HG03460 (cell line): ENCODE measurements at regions not wholly inside any gene's neighbourhood (a gene's known extent, or its start where the extent isn't known, plus 50 kb on each side); places are given as distances from the start of the nearest gene placed in this dataset.

Experiments
- ATAC-seq: cut with Tn5 transposase; IDR thresholded peaks from one replicate; pipeline ENCODE4 v1.9.1; 2021; ENCODE audit not compliant: unreplicated experiment

GRCh38 chr6:105917038-105917695 lies 169.0 kb upstream of the PRDM1 start:
- no peak for ATAC-seq

- no peak for ATAC-seq
Observed at GRCh38 chr6:105911106-105911629, 175.0 kb upstream of the PRDM1 start.

DNA sequence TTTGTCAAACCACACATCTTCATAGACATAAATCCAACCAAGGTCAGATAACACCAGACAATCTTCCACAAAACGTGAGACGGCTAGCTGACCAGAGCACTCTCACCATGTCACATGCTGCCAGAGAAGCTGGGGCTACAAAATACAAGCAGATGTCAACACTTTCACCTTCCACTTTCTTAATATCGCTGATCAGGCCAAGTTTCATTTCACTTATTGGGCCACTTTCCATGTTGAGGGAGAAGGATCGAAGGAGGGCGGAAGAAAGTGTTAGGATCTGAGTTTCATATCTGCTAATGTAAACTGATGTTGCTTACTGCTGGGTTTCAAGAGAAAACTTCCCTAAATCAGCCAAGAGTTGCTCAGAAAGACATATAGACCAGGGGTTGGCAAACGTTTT lies 177.0 kb upstream of the PRDM1 start:
- ATAC-seq = no peak

- no peak for ATAC-seq
Observed at GRCh38 chr6:105907991-105908390, 178.1 kb upstream of the PRDM1 start.

- ATAC-seq = no peak
Observed at GRCh38 chr6:105907301-105907700, 178.8 kb upstream of the PRDM1 start.

DNA sequence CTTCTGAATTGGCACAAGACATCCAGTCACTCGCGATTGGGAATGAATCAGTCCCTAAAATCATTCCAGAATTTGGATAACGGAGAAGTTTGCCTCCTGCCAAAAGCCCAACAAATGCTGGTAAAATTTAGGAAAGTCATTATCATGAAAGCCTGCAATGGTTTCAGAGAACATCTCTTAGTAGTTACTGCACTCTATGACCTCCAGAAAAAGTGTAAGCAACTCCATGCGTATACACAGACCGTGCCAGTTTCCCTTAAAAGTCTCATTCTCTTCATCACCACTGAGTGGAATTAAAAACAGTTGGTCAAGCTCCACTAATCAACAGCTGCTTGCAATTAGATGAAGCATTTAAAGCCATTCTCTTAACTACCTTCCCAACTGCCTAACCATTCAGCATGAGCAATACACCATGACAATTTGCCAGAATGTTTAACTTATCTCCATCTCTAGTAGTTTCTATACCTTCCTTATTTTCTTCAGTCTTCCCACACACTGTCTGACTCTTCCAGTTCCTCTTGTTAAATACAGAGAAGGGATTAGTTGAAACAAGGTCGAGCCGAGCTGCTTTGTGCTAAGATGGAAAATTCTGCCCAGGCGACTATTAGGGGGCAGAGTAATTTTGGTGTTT lies 183.6 kb upstream of the PRDM1 start:
- ATAC-seq = no peak

GRCh38 chr6:105901583-105901982 lies 184.6 kb upstream of the PRDM1 start:
- no peak for ATAC-seq

DNA sequence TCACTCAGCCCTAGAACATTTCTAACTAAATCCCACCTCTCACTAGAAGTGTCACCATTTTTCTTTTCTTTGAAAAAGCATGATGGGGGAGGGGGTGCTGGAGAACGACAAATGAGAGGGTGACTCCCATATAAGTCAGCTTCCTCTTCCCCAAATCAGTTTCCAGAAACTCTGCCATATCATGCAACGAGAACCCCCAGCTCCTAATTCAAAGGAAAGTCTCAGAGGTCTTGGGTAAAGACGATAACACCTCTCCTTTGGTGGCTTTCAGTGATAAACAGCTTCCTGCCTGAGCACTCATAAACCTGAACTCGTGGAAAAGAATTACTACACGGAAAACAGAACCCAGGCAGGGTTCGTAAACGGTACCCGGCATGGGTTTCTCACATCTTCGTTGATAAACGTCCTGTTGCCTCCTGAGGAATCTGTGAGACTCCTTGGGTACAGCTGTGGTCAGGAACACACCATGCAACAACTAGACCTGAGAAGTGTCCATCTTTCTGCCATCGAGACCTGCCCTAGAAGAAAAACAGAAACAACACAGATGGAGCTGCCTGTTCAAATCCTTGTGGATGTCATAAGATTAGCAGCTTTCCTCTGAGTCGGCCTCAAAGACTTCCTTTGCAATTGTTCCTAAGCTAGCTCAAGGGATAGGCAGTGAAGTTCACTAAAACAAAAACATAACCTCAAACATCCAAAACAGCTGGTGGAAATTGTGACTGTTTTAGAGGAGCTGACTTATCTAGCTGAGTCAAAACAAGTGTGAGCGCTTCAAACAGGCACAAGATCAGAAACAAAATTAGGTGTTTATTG lies 185.8 kb upstream of the PRDM1 start:
- ATAC-seq = no peak

GRCh38 chr6:105898286-105898685 lies 187.8 kb upstream of the PRDM1 start:
- peak; percentile 75 for ATAC-seq

GRCh38 chr6:105897131-105897530 lies 189.0 kb upstream of the PRDM1 start:
- no peak for ATAC-seq

DNA sequence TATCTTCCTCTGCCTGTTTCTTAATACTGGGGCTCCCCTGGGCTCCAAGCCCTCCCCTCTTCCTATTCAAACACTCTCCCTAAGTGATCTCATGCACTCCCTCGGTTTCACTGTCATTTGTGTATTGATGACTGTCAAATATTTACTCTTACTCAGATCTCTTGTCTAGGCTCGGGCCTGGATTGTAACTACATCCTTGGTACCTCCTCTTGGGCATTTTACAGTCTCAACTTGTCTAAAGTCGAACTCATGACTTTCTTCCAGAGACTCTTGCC lies 189.4 kb upstream of the PRDM1 start:
- no peak for ATAC-seq

GRCh38 chr6:105896052-105896820 lies 189.9 kb upstream of the PRDM1 start:
- ATAC-seq = no peak

GRCh38 chr6:105894556-105894955 lies 191.6 kb upstream of the PRDM1 start:
- ATAC-seq = no peak

- ATAC-seq = no peak
Observed at GRCh38 chr6:105893741-105894140, 192.4 kb upstream of the PRDM1 start.

GRCh38 chr6:105892577-105893262 lies 193.4 kb upstream of the PRDM1 start:
- peak; percentile 92 for ATAC-seq

GRCh38 chr6:105890521-105891244 lies 195.5 kb upstream of the PRDM1 start:
- ATAC-seq = no peak

- ATAC-seq = no peak
Observed at GRCh38 chr6:105889902-105890301, 196.2 kb upstream of the PRDM1 start.

DNA sequence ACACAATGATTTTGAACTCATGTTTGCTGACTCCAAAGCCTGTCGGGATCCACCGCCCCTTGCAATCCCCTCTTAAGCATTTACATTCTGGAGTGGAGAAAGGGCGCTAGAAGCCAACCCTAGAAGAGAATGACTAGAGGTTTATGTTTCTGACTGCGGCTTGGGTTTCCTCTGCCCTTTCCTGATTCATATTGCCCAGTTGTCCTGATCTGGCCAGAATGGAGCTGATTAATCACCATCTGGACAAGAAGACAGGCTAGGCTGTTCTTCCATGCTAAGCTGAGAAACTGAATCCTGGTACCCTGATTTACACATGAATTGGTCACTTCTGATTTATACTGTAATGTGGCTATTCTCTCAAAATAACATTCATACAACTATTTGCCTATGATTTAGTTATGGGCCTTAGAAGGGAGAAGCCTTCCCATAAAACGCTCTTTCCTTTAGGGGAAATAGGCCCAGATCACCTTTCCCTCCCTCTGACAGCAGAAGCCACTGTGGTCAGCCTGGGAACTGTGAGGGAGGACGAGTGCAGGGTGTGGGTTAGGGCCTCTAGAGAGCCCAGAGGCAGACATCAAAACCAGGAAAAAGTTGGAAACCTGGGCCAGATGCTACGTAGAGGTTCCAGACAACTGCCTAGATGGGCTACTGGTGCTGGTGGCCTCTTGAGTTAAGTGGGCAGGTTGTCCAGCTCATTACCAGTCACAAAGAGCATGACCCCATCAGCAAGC lies 199.2 kb upstream of the PRDM1 start:
- no peak for ATAC-seq

DNA sequence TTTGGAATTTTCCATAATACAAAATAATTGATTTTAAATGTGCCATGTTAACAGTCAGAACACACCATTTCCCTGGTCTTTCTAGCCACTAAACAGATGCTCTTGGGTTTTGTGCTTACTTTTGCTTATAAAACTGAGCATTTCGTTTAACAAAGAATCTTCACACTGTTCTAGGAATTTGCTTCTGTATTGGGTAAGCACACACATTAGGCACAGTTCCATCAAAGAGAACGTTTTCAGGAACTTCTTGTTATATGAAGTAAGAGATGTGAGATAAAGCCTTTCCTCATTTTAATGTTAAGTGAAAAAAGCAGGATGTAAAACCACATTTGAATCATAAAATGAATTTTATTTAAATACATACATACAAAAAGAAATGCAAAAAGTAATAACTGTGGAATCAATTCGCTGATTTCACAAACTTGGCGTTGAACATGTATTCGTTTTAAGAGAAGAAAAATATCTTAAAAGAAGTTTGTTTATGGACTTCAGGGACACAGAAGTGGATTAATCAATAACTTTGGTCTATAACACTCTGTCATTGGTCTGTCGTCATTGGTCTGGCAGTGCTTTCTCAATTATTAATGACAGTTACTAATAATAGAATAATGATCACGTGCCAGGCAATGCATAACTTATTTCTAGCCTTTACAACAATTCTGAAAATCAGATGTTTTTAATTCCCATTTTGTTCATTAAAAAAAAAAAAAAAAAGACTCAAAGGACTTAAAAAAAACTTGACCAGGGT lies 199.9 kb upstream of the PRDM1 start:
- ATAC-seq = no peak
